ENCODE measurements at regions not wholly inside any gene's neighbourhood (a gene's known extent, or its start where the extent isn't known, plus 50 kb on each side); places are given as distances from the start of the nearest gene placed in this dataset.

GRCh38 chr22:23000657-23001347, 69.5 kb upstream of the GNAZ start:
- Mint-ChIP-seq H3K27ac (no peak overlapping the region), H3K36me3 (ENCODE audit: low read depth) (peaks cover 2% of the 10 kb centered on the region), H3K9me3 (peaks cover 27% of the 10 kb centered on the region), H3K27me3 (ENCODE audit: low read depth) (peaks cover 57% of the 10 kb centered on the region), H3K4me1 (ENCODE audit: low read depth) (no peaks in the 10 kb centered on the region), H3K4me3 (no peak overlapping the region)

- peaks cover 59% of the 10 kb centered on the region for H3K27me3 Mint-ChIP-seq (ENCODE audit: low read depth)
- H3K4me3 Mint-ChIP-seq = no peak overlapping the region
- H3K4me1 Mint-ChIP-seq (ENCODE audit: low read depth) = no peaks in the 10 kb centered on the region
- peaks cover 23% of the 10 kb centered on the region for H3K9me3 Mint-ChIP-seq
- peaks cover 2% of the 10 kb centered on the region for H3K36me3 Mint-ChIP-seq (ENCODE audit: low read depth)
- no peak overlapping the region for H3K27ac Mint-ChIP-seq
Observed at GRCh38 chr22:23001463-23001862, 68.9 kb upstream of the GNAZ start.

- H3K4me3 Mint-ChIP-seq = no peak overlapping the region
- H3K27me3 Mint-ChIP-seq (ENCODE audit: low read depth) = peaks cover 57% of the 10 kb centered on the region
- H3K4me1 Mint-ChIP-seq (ENCODE audit: low read depth) = no peaks in the 10 kb centered on the region
- no peak overlapping the region for H3K27ac Mint-ChIP-seq
- H3K36me3 Mint-ChIP-seq (ENCODE audit: low read depth) = no peaks in the 10 kb centered on the region
- peaks cover 11% of the 10 kb centered on the region for H3K9me3 Mint-ChIP-seq
Observed at GRCh38 chr22:23002612-23003180, 67.6 kb upstream of the GNAZ start.

GRCh38 chr22:23007823-23008222, 62.5 kb upstream of the GNAZ start:
- H3K4me3 Mint-ChIP-seq = no peak overlapping the region
- H3K4me1 Mint-ChIP-seq (ENCODE audit: low read depth) = peaks cover 12% of the 10 kb centered on the region
- H3K27me3 Mint-ChIP-seq (ENCODE audit: low read depth) = peaks cover 56% of the 10 kb centered on the region
- no peaks in the 10 kb centered on the region for H3K36me3 Mint-ChIP-seq (ENCODE audit: low read depth)
- no peak overlapping the region for H3K27ac Mint-ChIP-seq
- no peaks in the 10 kb centered on the region for H3K9me3 Mint-ChIP-seq

- no peak overlapping the region for H3K27ac Mint-ChIP-seq
- peaks cover 53% of the 10 kb centered on the region for H3K27me3 Mint-ChIP-seq (ENCODE audit: low read depth)
- H3K9me3 Mint-ChIP-seq = no peaks in the 10 kb centered on the region
- H3K4me1 Mint-ChIP-seq (ENCODE audit: low read depth) = peaks cover 12% of the 10 kb centered on the region
- H3K36me3 Mint-ChIP-seq (ENCODE audit: low read depth) = no peaks in the 10 kb centered on the region
- H3K4me3 Mint-ChIP-seq = no peak overlapping the region
Observed at GRCh38 chr22:23008896-23009295, 61.4 kb upstream of the GNAZ start.
